ENCODE measurements at regions not wholly inside any gene's neighbourhood (a gene's known extent, or its start where the extent isn't known, plus 50 kb on each side); places are given as distances from the start of the nearest gene placed in this dataset.
"Not testable (repeated sequence)": the region's sequence is repeated elsewhere in the genome, so short reads cannot be mapped to it uniquely, and the experiment has no call there.

- DNase-seq (ENCODE audit: low spot score) = no peak
These were observed 1330.4 kb downstream of the XPNPEP1 start for GRCh38 chr10:108592956-108593355.

- no peak for DNase-seq (ENCODE audit: low spot score)
These were observed 1331.9 kb downstream of the XPNPEP1 start for GRCh38 chr10:108591417-108591816.

GRCh38 chr10:108586424-108586823 is 1336.9 kb downstream of the XPNPEP1 start:
- no peak for DNase-seq (ENCODE audit: low spot score)

GRCh38 chr10:108583877-108584276 is 1339.4 kb downstream of the XPNPEP1 start:
- DNase-seq (ENCODE audit: low spot score) = no peak

GRCh38 chr10:108582888-108583287 is 1340.4 kb downstream of the XPNPEP1 start:
- DNase-seq (ENCODE audit: low spot score) = no peak

GRCh38 chr10:108582387-108582786 is 1340.9 kb downstream of the XPNPEP1 start:
- no peak for DNase-seq (ENCODE audit: low spot score)

- DNase-seq (ENCODE audit: low spot score) = no peak
These were observed 1345.1 kb downstream of the XPNPEP1 start for GRCh38 chr10:108578258-108578657.

GRCh38 chr10:108574233-108574632 is 1349.1 kb downstream of the XPNPEP1 start:
- no peak for DNase-seq (ENCODE audit: low spot score)

GRCh38 chr10:108568824-108569223 is 1354.5 kb downstream of the XPNPEP1 start:
- DNase-seq (ENCODE audit: low spot score) = no peak

GRCh38 chr10:108567899-108568752 is 1355.2 kb downstream of the XPNPEP1 start:
- DNase-seq (ENCODE audit: low spot score) = no peak

GRCh38 chr10:108566316-108567107 is 1356.8 kb downstream of the XPNPEP1 start:
- DNase-seq (ENCODE audit: low spot score) = no peak

- DNase-seq (ENCODE audit: low spot score) = no peak
These were observed 1361.2 kb downstream of the XPNPEP1 start for GRCh38 chr10:108562105-108562504.

GRCh38 chr10:108561649-108562048 is 1361.7 kb downstream of the XPNPEP1 start:
- DNase-seq (ENCODE audit: low spot score) = no peak

GRCh38 chr10:108560488-108560887 is 1362.8 kb downstream of the XPNPEP1 start:
- no peak for DNase-seq (ENCODE audit: low spot score)

- no peak for DNase-seq (ENCODE audit: low spot score)
These were observed 1367.1 kb downstream of the XPNPEP1 start for GRCh38 chr10:108556186-108556585.

GRCh38 chr10:108545921-108546320 is 1377.4 kb downstream of the XPNPEP1 start:
- DNase-seq (ENCODE audit: low spot score) = no peak

- DNase-seq (ENCODE audit: low spot score) = peak; percentile 34
These were observed 1378.7 kb downstream of the XPNPEP1 start for GRCh38 chr10:108544500-108545120.

- DNase-seq (ENCODE audit: low spot score) = not testable (repeated sequence)
These were observed 1369.0 kb upstream of the SORCS1 start for GRCh38 chr10:108533551-108533950.

- DNase-seq (ENCODE audit: low spot score) = no peak
These were observed 1358.7 kb upstream of the SORCS1 start for GRCh38 chr10:108523016-108523800.

GRCh38 chr10:108521827-108522492 is 1357.5 kb upstream of the SORCS1 start:
- DNase-seq (ENCODE audit: low spot score) = no peak

GRCh38 chr10:108515821-108516220 is 1351.3 kb upstream of the SORCS1 start:
- no peak for DNase-seq (ENCODE audit: low spot score)
